ENCODE measurements at regions not wholly inside any gene's neighbourhood (a gene's known extent, or its start where the extent isn't known, plus 50 kb on each side); places are given as distances from the start of the nearest gene placed in this dataset.

GRCh38 chr4:163591614-163592020, 97.1 kb downstream of the TMA16 start:
- 13 to 42% methylated on average over 1 of the region's 1 CpG for WGBS, 2 experiments (ENCODE audit: low coverage in 1 of 2, low lambda C conversion rate in 2 of 2, missing lambda C conversion rate in 2 of 2)

GRCh38 chr4:163592212-163592611, 97.7 kb downstream of the TMA16 start:
- no peak overlapping the region for H3K4me2 ChIP-seq (ENCODE audit: unreplicated experiment)
- H3K79me2 ChIP-seq (ENCODE audit: insufficient read depth): no peaks in the 10 kb centered on the region
- no peak overlapping the region for H2AFZ ChIP-seq
- no peaks in the 10 kb centered on the region for H3K4me1 ChIP-seq (ENCODE audit: insufficient read depth)
- H3K27me3 ChIP-seq (replicated peaks; ENCODE audit: insufficient read depth): no peaks in the 10 kb centered on the region
- H3K4me3 ChIP-seq: no peak overlapping the region
- no peaks in the 10 kb centered on the region for H3F3A ChIP-seq (ENCODE audit: insufficient read depth)
- H3K36me3 ChIP-seq (ENCODE audit: low read depth): no peaks in the 10 kb centered on the region
- no peak overlapping the region for H3K9ac ChIP-seq
- no peak overlapping the region for H3K27ac ChIP-seq
- WGBS, 2 experiments (ENCODE audit: low coverage in 1 of 2, low lambda C conversion rate in 2 of 2, missing lambda C conversion rate in 2 of 2): 9 to 21% methylated on average over 2 of the region's 2 CpGs
- H3K9me2 ChIP-seq (ENCODE audit: insufficient read depth): no peaks in the 10 kb centered on the region
- in situ Hi-C loops (cut with MboI): no loop called here
- H3K9me3 ChIP-seq (ENCODE audit: low read depth): no peaks in the 10 kb centered on the region
- no peak for DNase-seq
- H4K20me1 ChIP-seq (ENCODE audit: insufficient read depth): no peaks in the 10 kb centered on the region
- no peak for TF ChIP-seq EZH2phosphoT487 (IDR thresholded peaks at IDR 0.05; ENCODE audit: insufficient read depth, low read depth)
- no peak for TF ChIP-seq EZH2 (IDR thresholded peaks at IDR 0.05; ENCODE audit: insufficient read depth, poor library complexity, severe bottlenecking)

More at GRCh38 chr4:163591614-163592020, 97.1 kb downstream of the TMA16 start:
- no peaks in the 10 kb centered on the region for H3K36me3 ChIP-seq (ENCODE audit: low read depth)
- H3K27ac ChIP-seq: no peak overlapping the region
- no peak for TF ChIP-seq EZH2 (IDR thresholded peaks at IDR 0.05; ENCODE audit: insufficient read depth, poor library complexity, severe bottlenecking)
- TF ChIP-seq EZH2phosphoT487 (IDR thresholded peaks at IDR 0.05; ENCODE audit: insufficient read depth, low read depth): no peak
- H3K9me3 ChIP-seq (ENCODE audit: low read depth): no peaks in the 10 kb centered on the region
- H3K4me3 ChIP-seq: no peak overlapping the region
- no peak overlapping the region for H3K4me2 ChIP-seq (ENCODE audit: unreplicated experiment)
- no peak for DNase-seq
- H3K4me1 ChIP-seq (ENCODE audit: insufficient read depth): no peaks in the 10 kb centered on the region
- H2AFZ ChIP-seq: no peak overlapping the region
- no peak overlapping the region for H3K9ac ChIP-seq
- H3F3A ChIP-seq (ENCODE audit: insufficient read depth): no peaks in the 10 kb centered on the region
- in situ Hi-C loops (cut with MboI): no loop called here
- H4K20me1 ChIP-seq (ENCODE audit: insufficient read depth): no peaks in the 10 kb centered on the region
- no peaks in the 10 kb centered on the region for H3K9me2 ChIP-seq (ENCODE audit: insufficient read depth)
- H3K79me2 ChIP-seq (ENCODE audit: insufficient read depth): no peaks in the 10 kb centered on the region
- no peaks in the 10 kb centered on the region for H3K27me3 ChIP-seq (replicated peaks; ENCODE audit: insufficient read depth)

GRCh38 chr4:163595580-163595979, 101.1 kb downstream of the TMA16 start:
- no peak for TF ChIP-seq EZH2 (IDR thresholded peaks at IDR 0.05; ENCODE audit: insufficient read depth, poor library complexity, severe bottlenecking)
- no peak for TF ChIP-seq EZH2phosphoT487 (IDR thresholded peaks at IDR 0.05; ENCODE audit: insufficient read depth, low read depth)
- in situ Hi-C loops (cut with MboI): no loop called here
- no peaks in the 10 kb centered on the region for H3K9me3 ChIP-seq (ENCODE audit: low read depth)
- H3K79me2 ChIP-seq (ENCODE audit: insufficient read depth): no peaks in the 10 kb centered on the region
- H3K4me1 ChIP-seq (ENCODE audit: insufficient read depth): no peaks in the 10 kb centered on the region
- no peaks in the 10 kb centered on the region for H3K9me2 ChIP-seq (ENCODE audit: insufficient read depth)
- H2AFZ ChIP-seq: no peak overlapping the region
- no peak overlapping the region for H3K4me2 ChIP-seq (ENCODE audit: unreplicated experiment)
- no peaks in the 10 kb centered on the region for H3K27me3 ChIP-seq (replicated peaks; ENCODE audit: insufficient read depth)
- H3K4me3 ChIP-seq: no peak overlapping the region
- no peak overlapping the region for H3K9ac ChIP-seq
- H3F3A ChIP-seq (ENCODE audit: insufficient read depth): no peaks in the 10 kb centered on the region
- H3K36me3 ChIP-seq (ENCODE audit: low read depth): no peaks in the 10 kb centered on the region
- no peak overlapping the region for H3K27ac ChIP-seq
- DNase-seq: no peak
- H4K20me1 ChIP-seq (ENCODE audit: insufficient read depth): no peaks in the 10 kb centered on the region

- Histone ChIP-seq H3K36me3 (ENCODE audit: low read depth) (no peaks in the 10 kb centered on the region), H3K27ac (no peak overlapping the region), H3K79me2 (ENCODE audit: insufficient read depth) (no peaks in the 10 kb centered on the region), H4K20me1 (ENCODE audit: insufficient read depth) (no peaks in the 10 kb centered on the region), H2AFZ (no peak overlapping the region), H3K4me3 (no peak overlapping the region), H3K9ac (no peak overlapping the region), H3K9me2 (ENCODE audit: insufficient read depth) (no peaks in the 10 kb centered on the region), H3F3A (ENCODE audit: insufficient read depth) (no peaks in the 10 kb centered on the region), H3K4me2 (ENCODE audit: unreplicated experiment) (no peak overlapping the region), H3K4me1 (ENCODE audit: insufficient read depth) (no peaks in the 10 kb centered on the region), H3K9me3 (ENCODE audit: low read depth) (no peaks in the 10 kb centered on the region), H3K27me3 (replicated peaks; ENCODE audit: insufficient read depth) (no peaks in the 10 kb centered on the region)
- TF ChIP-seq EZH2 (IDR thresholded peaks at IDR 0.05; ENCODE audit: insufficient read depth, poor library complexity, severe bottlenecking) (no peak), EZH2phosphoT487 (IDR thresholded peaks at IDR 0.05; ENCODE audit: insufficient read depth, low read depth) (no peak)
- WGBS, 2 experiments (ENCODE audit: low coverage in 1 of 2, low lambda C conversion rate in 2 of 2, missing lambda C conversion rate in 2 of 2): 15 to 31% methylated on average over 4 of the region's 4 CpGs
- in situ Hi-C loops (cut with MboI): no loop called here
- no peak for DNase-seq
These were observed 103.5 kb downstream of the TMA16 start for GRCh38 chr4:163598028-163598427.

GRCh38 chr4:163598489-163598888, 104.0 kb downstream of the TMA16 start:
- WGBS, 2 experiments (ENCODE audit: low coverage in 1 of 2, low lambda C conversion rate in 2 of 2, missing lambda C conversion rate in 2 of 2): 26 to 50% methylated on average over 2 of the region's 2 CpGs
- TF ChIP-seq EZH2 (IDR thresholded peaks at IDR 0.05; ENCODE audit: insufficient read depth, poor library complexity, severe bottlenecking): no peak
- TF ChIP-seq EZH2phosphoT487 (IDR thresholded peaks at IDR 0.05; ENCODE audit: insufficient read depth, low read depth): no peak

More at GRCh38 chr4:163598489-163598888, 104.0 kb downstream of the TMA16 start:
- no peak for DNase-seq
- no peaks in the 10 kb centered on the region for H3K36me3 ChIP-seq (ENCODE audit: low read depth)
- H3K9ac ChIP-seq: no peak overlapping the region
- no peaks in the 10 kb centered on the region for H3K4me1 ChIP-seq (ENCODE audit: insufficient read depth)
- no peaks in the 10 kb centered on the region for H3F3A ChIP-seq (ENCODE audit: insufficient read depth)
- no peaks in the 10 kb centered on the region for H4K20me1 ChIP-seq (ENCODE audit: insufficient read depth)
- H2AFZ ChIP-seq: no peak overlapping the region
- H3K27ac ChIP-seq: no peak overlapping the region
- no peaks in the 10 kb centered on the region for H3K9me3 ChIP-seq (ENCODE audit: low read depth)
- in situ Hi-C loops (cut with MboI): no loop called here
- H3K4me3 ChIP-seq: no peak overlapping the region
- H3K9me2 ChIP-seq (ENCODE audit: insufficient read depth): no peaks in the 10 kb centered on the region
- H3K4me2 ChIP-seq (ENCODE audit: unreplicated experiment): no peak overlapping the region
- H3K27me3 ChIP-seq (replicated peaks; ENCODE audit: insufficient read depth): no peaks in the 10 kb centered on the region
- no peaks in the 10 kb centered on the region for H3K79me2 ChIP-seq (ENCODE audit: insufficient read depth)

All from GM23248 (cell line).